OCI-LY3 (cell line): ENCODE measurements at regions not wholly inside any gene's neighbourhood (a gene's known extent, or its start where the extent isn't known, plus 50 kb on each side); places are given as distances from the start of the nearest gene placed in this dataset.

Experiments
- H2AFZ ChIP-seq: fragments of 200-600, 300-600 bp; shearing (Covaris generic); 2 replicates; pipeline ENCODE4 v1.6.0; 2014; ENCODE audit warnings: antibody characterized with exemption, low read depth, low read length
- H3K27ac ChIP-seq: fragments of 200-600, 300-600 bp; sonication (generic); 2 replicates; pipeline ENCODE4 v1.5.1; 2014; ENCODE audit warnings: mild to moderate bottlenecking, low read length, moderate library complexity, mixed read lengths
- H3K27me3 ChIP-seq: fragments of 200-600, 300-600 bp; sonication (generic); 2 replicates; pipeline ENCODE4 v1.6.1; 2014; ENCODE audit warnings: low read depth, low read length, mixed read lengths
- H3K36me3 ChIP-seq: fragments of 200-600, 300-600 bp; sonication (generic); replicated peaks from 2 replicates; pipeline ENCODE3; 2014; ENCODE audit warnings: low read depth, low read length, mixed read lengths
- H3K4me1 ChIP-seq: fragments of 300-600, 200-600 bp; sonication (generic); 2 replicates; pipeline ENCODE4 v1.6.1; 2014; ENCODE audit warnings: low read length, mixed read lengths
- H3K4me2 ChIP-seq: fragments of 200-600, 300-600 bp; sonication (generic); 2 replicates; pipeline ENCODE4 v1.6.1; 2014; ENCODE audit warnings: low read length, mixed read lengths
- H3K4me3 ChIP-seq: fragments of 300-600, 200-600 bp; sonication (generic); 2 replicates; pipeline ENCODE4 v1.5.1; 2014; ENCODE audit warnings: antibody characterized with exemption, mild to moderate bottlenecking, low read length, moderate library complexity
- H3K79me2 ChIP-seq: fragments of 300-600, 200-600 bp; shearing (Covaris generic); 2 replicates; pipeline ENCODE4 v1.6.1; 2014; ENCODE audit warnings: mild to moderate bottlenecking, low read length, mixed read lengths
- H3K9ac ChIP-seq: fragments of 300-600, 200-600 bp; shearing (Covaris generic); 2 replicates; pipeline ENCODE4 v1.6.0; 2014; ENCODE audit warnings: mild to moderate bottlenecking, low read length, moderate library complexity
- H3K9me3 ChIP-seq: fragments of 200-600, 300-600 bp; shearing (Covaris generic); 2 replicates; pipeline ENCODE4 v1.6.1; 2014; ENCODE audit warnings: low read length, mixed read lengths; ENCODE audit not compliant: insufficient read depth
- H4K20me1 ChIP-seq: fragments of 200-600, 300-600 bp; sonication (generic); 2 replicates; pipeline ENCODE4 v1.6.1; 2016; ENCODE audit warnings: low read length, mixed read lengths; ENCODE audit not compliant: insufficient read depth
- CTCF ChIP-seq: fragments of 200-600, 300-600 bp; sonication (generic); IDR thresholded peaks from 2 replicates; pipeline ENCODE4 v1.5.1; 2014; ENCODE audit warnings: antibody characterized with exemption, low read length, low read depth
- EZH2phosphoT487 ChIP-seq: fragments of 200-600 bp; shearing (Covaris generic); IDR thresholded peaks from 2 replicates; pipeline ENCODE4 v1.6.1; 2018; ENCODE audit warnings: antibody characterized with exemption, mixed run types, low read depth

DNA sequence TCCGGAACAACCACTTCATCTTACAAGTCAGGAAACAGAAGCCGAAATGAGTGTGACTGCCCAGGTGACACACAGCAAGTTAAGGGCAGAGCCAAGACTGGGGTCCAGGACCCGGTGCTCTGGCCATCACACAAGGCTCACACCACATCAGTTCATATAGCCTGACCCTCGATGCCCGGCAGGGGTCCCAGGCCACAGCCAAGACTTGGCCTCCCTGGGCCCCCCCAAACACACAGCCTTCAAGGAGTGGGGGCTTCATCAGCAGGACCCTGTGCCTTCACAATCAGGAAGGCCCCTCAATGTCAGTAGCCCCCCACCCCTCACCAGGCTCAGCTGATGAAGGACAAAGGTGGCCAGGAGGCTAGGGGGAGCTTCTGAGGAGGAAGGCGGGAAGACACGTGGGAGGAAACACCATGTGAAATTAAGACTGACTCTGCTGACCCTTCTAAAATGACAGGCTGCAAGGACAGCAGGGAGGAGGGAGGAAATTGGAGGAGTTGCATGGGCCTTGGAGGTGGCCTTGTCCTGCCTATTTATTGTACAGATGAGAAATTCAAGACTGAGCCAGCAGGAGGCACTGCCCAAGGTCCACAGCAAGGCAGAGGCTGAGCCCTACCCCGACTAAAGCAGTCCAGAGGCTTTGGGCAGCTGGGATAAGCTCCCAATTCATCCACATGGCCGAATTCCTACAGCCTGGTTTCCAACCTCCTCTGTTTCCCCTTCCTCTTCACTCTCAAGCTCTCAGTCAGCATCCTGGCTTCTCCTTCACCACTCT is 216.1 kb upstream of the ZMIZ1 start:
- TF ChIP-seq CTCF (peak; percentile 16), EZH2phosphoT487 (no peak)

GRCh38 chr10:78853864-78854263 is 214.9 kb upstream of the ZMIZ1 start:
- Histone ChIP-seq H3K4me1 (no peaks in the 10 kb centered on the region), H3K9ac (no peak overlapping the region), H3K9me3 (no peaks in the 10 kb centered on the region), H3K4me2 (no peak overlapping the region), H4K20me1 (no peaks in the 10 kb centered on the region), H3K27ac (no peak overlapping the region), H3K27me3 (no peaks in the 10 kb centered on the region; the same call in 1 of the 2 replicates), H3K4me3 (no peak overlapping the region), H3K79me2 (no peaks in the 10 kb centered on the region), H3K36me3 (no peaks in the 10 kb centered on the region), H2AFZ (no peak overlapping the region)
- no peak for TF ChIP-seq EZH2phosphoT487
- no peak for TF ChIP-seq CTCF

More for the DNA sequence above, 216.1 kb upstream of the ZMIZ1 start:
- Histone ChIP-seq H3K4me3 (no peak overlapping the region), H3K4me2 (no peak overlapping the region), H4K20me1 (no peaks in the 10 kb centered on the region), H3K9me3 (no peaks in the 10 kb centered on the region), H3K27me3 (no peaks in the 10 kb centered on the region; the same call in 1 of the 2 replicates), H3K36me3 (no peaks in the 10 kb centered on the region), H3K9ac (no peak overlapping the region), H3K79me2 (no peaks in the 10 kb centered on the region), H3K27ac (no peak overlapping the region), H2AFZ (no peak overlapping the region), H3K4me1 (no peaks in the 10 kb centered on the region)

DNA sequence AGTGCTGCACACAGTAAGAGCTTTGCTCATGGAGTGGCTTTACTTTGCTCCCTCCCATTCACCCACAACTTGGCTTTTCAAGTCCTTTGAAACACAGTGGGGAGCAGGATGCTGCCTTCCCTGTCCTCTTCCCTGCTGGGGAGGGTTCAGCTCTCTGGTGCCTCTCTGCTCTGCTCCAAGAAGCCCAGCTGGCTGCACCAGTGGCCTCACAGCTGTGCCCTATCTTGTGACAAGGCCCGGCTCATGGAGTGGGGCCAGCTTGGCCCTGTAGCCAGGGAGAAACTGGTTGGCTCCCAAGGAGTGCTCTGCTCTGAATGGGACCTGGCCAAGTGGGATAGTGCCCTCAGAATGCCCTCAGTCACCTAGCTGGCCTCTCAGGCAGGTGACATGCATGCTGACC is 212.3 kb upstream of the ZMIZ1 start:
- no peaks in the 10 kb centered on the region for H3K9me3 ChIP-seq
- H3K4me1 ChIP-seq = no peaks in the 10 kb centered on the region
- no peak overlapping the region for H3K9ac ChIP-seq

DNA sequence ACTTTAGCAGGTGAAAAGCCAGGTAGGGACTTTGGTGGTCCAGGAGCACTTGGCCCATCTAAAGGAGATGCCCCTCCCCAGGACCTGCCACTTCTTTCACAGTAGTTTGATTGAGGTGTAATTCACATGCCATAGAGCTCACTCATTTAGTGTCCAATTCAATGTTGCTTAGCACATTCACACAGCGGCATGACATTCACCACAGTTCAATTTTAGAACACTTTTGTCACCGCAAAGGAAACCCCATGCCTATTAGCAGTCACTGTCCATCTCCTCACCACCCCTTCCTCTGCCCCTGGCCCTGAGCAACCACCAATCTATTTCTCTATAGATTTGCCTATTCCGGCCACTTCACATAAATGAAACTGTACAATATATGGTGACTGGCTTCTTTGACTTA is 211.6 kb upstream of the ZMIZ1 start:
- Histone ChIP-seq H3K79me2 (no peaks in the 10 kb centered on the region), H3K27ac (no peak overlapping the region), H2AFZ (no peak overlapping the region), H3K9me3 (no peaks in the 10 kb centered on the region), H3K36me3 (no peaks in the 10 kb centered on the region), H3K4me3 (no peak overlapping the region), H3K27me3 (no peaks in the 10 kb centered on the region; the same call in 1 of the 2 replicates), H3K4me2 (no peak overlapping the region), H4K20me1 (no peaks in the 10 kb centered on the region), H3K9ac (no peak overlapping the region), H3K4me1 (no peaks in the 10 kb centered on the region)
- TF ChIP-seq EZH2phosphoT487 (no peak), CTCF (no peak)

More for the DNA sequence above, 212.3 kb upstream of the ZMIZ1 start:
- Histone ChIP-seq H4K20me1 (no peaks in the 10 kb centered on the region), H3K79me2 (no peaks in the 10 kb centered on the region), H3K27ac (no peak overlapping the region), H2AFZ (no peak overlapping the region), H3K27me3 (no peaks in the 10 kb centered on the region; the same call in 1 of the 2 replicates), H3K4me3 (no peak overlapping the region), H3K36me3 (no peaks in the 10 kb centered on the region), H3K4me2 (no peak overlapping the region)
- no peak for TF ChIP-seq EZH2phosphoT487
- TF ChIP-seq CTCF = no peak
